GM18511 (cell line): ENCODE measurements at regions not wholly inside any gene's neighbourhood (a gene's known extent, or its start where the extent isn't known, plus 50 kb on each side); places are given as distances from the start of the nearest gene placed in this dataset.

ENCODE experiments used
- ATAC-seq: cut with Tn5 transposase; IDR thresholded peaks from one replicate; pipeline ENCODE4 v1.9.1; 2021; ENCODE audit warnings: mild to moderate bottlenecking, moderate library complexity; ENCODE audit not compliant: unreplicated experiment

DNA sequence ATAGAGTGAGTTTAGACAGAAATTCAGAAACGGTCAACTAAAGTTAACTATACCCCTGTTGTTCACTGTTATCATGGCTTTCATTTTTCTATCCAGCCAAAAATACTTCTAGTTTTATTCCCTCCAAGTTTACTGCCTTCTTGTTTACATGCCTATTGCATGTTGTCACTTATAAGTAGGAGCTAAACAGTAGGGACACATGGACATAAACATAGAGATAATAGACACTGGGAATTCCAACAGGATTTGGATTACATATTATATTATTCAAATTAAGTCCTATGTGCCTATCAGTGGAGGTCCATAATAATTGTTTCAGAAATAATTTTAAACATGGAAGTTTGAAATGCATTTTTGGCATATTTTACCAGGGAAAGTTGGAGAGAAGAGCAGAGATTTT lies 269.1 kb upstream of the ZNF717 start:
- no peak for ATAC-seq

DNA sequence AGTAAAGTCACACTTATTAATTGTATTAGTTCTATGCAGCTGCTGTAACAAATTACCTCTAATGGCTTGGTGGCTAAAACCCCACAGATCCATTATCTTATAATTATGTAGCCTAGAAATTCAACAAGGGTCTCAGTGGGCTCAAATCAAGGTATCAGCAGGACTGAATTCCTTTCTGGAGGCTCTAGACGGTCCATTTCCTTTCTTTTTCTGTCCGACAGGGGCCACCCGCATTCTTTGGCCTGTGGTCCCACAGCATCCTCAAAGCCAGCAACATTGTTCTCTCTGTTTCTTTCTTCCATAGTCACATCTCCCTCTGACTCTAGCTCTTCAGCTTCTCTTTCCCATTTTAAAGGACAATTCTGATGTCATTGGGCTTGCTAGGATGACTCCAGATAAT lies 276.3 kb upstream of the ZNF717 start:
- no peak for ATAC-seq

DNA sequence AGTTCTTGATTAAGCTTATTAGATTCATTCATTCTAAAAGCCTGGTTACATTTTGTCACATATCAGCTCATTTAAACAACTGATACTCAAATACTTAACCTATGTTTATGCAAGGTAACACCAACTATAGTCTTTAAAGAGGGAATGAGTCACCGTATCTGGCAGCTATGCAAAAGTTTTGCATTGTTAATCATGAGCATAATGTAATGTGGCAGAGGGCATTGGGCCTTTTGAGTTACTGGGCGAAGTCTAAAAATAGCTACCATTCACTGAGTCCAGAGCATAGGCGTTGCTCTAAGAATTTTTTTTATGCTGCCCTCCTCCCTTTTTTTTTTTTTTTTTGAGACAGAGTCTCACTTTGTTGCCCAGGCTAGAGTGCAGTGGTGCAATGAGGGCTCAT lies 277.7 kb upstream of the ZNF717 start:
- ATAC-seq = no peak

DNA sequence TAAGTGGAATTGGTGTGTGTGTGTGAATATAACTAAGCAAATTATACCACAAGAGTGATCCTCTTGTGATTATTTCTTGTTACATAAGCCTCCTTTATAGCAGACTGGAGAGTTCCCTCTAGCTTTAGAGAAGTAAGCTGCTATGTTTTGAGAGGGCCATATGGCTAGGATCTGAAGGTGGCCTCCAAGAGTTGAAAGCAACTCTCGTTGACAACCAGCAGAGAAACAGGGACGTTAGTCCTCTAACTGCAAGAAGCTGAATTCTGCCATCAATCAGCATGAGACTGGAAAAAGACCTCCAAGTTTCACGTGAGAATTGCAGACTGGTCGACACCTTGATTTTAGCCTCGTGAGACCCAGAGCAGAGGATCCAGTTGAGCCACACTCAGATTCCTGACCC lies 278.5 kb upstream of the ZNF717 start:
- ATAC-seq = no peak

DNA sequence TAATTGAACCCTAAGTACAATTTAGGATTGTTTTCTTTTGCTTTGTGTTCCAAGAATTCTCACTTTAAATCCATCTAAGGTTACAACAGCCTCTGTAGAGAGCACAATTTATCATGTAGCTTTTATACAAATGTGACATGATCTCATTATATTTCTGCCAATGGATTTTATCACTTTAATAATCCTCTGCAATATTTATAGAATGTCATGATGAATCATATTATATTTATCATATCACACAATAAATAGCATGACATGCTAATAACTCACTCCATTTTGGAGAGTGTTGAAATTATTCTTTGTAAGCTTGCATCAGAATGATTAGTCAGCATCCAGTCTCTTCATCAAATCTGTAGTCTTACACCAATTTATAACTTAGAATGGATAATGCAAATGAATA lies 280.6 kb upstream of the ZNF717 start:
- ATAC-seq = no peak

DNA sequence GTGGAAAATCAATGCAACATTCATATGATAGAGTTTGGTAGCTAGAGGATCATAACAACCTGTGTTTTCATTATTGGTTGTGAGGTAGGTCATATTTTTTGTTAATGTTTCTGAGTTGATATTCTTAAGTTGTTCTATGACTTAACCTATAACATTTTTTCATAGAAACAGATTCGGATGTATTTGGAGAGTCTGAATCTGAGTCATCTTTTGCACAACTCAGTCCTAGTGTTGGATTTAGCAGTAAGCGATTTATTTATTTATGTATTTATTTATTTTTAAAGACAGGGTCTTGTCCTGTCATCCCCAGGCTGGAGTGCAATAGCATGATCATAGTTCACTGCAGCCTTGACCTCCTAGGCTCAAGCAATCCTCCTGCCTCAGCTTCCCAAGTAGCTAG lies 292.8 kb upstream of the ZNF717 start:
- ATAC-seq = no peak

DNA sequence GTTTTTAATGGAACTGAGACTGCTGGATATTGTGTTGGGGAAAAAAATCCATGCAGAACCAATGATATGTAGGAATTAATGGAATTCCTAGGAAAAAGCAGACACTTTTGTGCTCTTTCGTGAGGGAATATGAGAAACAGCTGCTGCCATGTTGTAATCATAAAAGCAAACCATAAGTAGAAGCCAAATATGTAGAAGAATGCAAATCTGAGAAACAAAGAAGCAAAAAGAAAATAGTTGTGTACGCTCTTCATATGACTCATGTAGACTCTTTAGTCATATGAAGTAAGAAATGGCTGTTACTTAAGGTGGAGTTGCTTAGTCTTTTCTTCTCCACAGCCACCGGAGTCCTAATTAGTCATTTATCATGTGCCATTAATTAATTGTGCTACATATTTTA lies 298.6 kb upstream of the ZNF717 start:
- no peak for ATAC-seq

DNA sequence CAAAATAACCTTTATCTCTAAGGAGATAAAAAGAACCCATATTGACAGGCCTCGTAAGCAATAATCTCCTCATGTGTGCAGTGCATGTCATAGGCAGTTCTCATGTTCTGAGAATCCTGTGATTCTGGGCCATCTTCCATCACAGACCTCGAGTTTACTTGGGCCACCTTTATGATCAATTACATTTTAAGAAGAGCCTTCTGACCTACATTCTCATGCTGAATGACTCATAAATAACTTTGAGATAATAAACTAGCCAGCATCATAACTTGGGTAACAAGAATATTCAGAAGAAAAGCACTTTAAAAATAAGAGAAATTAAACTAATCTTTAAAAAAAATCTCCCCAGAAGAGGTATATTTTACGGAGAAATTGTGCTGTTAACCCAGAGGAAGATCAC lies 310.7 kb upstream of the ZNF717 start:
- no peak for ATAC-seq

DNA sequence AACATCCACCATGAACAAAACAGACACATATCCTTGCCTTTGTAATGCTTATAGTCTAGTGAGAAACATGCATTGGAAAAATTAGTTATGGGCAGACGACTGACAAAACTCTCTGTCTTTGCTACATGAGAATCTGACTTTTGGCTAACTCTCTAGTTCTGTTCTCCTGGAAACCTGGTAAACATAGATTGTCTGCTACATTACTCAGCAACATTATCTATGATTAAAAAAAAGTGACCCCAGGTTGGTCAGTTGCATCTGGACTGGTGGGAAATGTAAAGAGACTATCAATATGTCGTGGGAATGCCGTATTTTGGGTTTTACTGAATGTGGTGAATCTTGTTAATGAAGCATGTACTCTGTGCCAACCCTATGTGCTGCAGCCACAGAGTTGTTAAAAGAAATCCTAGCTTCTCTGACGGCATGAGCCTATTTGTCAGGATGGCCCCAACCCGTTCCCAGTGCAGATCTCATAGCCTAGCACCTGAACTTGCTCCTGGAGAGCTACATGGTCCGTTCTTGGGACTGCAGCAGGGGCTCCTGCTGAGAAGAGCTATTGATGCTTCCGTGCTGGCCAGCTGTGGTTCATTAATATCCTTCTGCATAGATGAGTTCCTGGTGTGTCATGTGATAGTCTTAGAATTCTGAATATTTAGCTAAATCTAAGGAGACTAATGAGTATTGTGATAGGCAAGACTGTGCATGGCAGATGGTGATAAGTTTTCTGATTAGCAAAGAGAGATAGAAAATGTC lies 311.7 kb upstream of the ZNF717 start:
- no peak for ATAC-seq

DNA sequence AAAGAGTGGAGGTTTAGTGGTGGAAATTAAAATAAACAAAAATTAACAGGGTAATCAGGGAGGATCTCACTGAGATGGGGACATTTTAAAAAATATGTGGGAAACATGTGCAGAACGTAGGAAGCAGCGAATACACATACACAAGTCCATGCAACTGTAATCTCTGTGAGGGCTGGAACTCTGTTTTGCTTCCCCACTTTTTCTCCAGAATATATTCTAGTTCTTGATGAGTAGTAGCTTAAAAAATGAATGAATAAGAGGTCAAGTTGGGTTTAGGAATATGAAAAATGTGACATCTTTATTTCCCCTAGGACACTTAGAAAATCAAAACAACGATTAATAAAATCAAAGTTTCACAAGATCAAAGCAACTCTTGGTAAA lies 312.2 kb upstream of the ZNF717 start:
- no peak for ATAC-seq

DNA sequence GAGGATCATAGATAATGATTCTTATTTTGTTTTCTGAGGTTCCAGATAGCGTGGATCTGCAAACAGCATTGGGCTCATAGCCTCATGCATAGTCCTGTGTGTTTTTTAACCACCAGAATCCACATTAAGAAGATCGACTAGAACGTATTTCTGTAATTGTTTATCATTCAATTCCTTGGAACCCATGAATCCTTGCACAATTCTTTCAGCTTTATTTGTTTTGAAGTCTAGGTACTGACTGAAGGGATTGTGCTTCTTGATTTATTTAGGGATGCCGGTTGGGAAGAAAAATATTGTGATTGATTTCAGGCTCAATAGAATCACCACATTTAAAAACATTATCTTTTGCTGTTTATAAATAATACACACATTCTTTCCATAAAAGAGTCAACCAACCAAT lies 314.6 kb upstream of the ZNF717 start:
- no peak for ATAC-seq

DNA sequence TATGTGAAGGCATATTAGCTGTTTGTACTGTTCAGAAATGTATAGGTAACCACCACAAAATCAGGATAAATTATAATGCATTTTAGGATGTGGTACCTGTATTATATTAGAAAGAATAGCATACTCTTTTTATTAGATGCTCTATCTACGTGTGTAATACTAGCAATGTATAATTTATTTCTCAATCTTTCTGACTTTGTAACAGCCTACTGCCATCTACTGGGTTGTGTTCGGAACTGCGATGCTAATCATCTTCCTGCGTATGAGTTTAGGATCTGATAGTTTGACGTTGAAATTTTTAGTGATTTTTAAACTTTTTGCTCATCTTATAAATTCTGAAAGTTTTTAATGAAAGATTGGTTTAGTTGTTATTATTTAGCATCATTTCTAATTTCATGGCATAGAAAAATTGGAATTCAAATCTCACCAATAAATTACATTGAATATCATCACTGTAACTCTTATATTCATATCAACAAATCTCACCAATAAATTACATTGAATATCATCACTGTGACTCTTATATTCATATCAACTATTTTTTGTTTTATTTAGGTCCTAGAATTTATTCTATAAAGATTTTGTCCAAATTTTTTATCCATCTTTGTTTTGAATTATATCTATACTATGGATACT lies 322.7 kb upstream of the ZNF717 start:
- ATAC-seq = peak; percentile 52

DNA sequence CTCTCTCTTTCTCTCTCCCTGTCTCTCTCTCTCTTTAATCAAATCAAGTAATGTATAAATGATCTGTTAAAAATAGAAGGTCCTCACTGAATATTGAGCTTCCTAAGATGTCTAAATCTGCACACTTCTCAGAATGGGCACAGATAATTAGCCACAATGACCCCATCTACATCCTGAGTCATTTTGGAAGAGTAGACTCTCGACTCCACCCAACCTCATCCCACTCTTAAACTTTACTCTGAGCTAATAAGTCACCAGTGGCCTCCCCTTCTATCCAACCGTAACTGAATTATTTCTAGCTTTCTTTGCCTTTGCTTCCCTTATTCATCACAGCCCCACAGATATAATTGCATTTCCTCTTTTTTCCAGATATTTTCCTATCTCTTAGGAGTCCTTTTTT lies 326.5 kb upstream of the ZNF717 start:
- no peak for ATAC-seq

DNA sequence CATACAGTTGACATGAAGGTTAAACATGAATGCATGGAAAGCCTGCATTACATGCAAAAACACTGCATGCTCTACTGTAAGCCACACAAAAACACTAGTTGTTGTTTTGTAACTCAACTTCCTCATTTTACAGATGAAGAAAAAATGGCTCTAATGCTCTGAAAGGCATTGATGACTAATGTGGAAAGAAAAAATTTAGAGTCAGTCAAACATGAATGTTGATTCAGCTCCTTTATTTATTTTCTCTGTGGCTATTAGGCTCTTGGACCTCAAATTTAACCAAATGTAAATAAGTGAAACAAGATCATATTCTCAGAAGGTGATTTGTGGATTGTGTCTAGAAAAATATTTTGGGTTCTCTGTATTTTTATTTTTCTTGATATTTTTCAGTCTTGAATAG lies 336.7 kb upstream of the ZNF717 start:
- no peak for ATAC-seq

DNA sequence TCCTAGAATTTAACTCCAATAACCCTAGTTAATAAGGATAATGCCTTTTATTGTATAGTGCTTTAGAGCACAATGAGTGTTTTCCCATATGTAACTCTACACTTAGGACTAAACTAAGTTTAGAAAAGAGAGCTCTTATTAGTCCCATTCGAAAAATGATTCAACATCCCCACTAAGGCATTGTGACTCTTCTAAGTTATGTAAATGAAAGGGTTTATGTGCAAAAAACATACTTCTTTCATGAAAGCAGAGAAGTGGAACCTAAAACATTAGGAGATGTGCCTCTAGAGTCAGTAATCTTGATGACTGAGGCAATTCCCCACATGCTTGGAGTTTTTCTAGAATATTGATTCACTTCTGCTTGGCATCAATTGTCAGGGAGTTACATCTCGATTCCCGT lies 344.1 kb upstream of the ZNF717 start:
- ATAC-seq = no peak

DNA sequence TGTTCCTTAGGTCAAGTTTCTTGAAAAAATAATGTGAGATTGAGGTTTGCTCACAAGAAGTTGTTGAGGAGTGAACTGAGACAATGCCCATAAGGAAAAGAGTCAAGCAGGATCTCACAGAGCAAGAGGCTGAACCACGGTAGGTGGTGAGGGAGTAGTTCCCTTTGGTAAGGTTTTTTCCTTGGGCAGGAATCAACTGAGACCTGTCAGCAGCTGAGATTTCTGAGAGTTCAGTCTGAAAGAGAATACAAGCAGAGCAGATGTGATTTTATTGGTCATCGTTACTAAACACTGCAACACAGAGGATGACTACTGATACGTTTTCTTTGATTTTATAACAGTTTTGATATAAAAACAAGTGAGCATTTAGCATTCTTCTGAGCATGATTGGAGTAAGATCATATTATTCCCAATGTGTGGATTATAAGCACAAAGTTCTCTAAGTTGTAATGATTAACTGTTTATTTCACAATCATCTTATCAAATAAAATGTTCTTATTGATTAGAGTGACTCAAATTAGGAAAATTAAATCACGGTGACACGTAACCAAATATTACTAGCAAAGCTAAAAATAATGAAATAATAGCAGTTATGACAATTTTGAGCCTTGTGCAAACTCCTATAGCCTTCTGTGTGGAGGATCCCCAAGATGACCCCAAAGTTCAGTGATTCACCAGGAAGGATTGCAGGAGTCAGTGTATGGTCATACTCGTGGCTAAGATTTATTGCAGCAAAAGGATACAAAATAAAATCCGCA lies 346.2 kb upstream of the ZNF717 start:
- ATAC-seq = no peak

DNA sequence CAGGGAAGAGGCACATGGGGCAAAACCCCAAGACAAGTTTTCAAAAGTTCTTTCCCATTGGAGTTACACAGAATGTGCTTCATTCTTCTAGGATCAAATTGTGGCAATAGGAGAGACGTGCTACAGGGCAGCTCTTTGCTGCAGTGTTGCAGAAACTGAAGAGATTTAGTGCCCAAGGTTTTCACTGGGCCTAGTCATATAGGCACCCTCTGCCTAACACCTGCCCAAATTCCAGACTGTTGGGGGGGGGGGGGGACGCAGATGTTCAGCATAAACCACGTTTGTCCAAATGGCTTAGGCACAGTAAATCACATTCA lies 346.8 kb upstream of the ZNF717 start:
- no peak for ATAC-seq

DNA sequence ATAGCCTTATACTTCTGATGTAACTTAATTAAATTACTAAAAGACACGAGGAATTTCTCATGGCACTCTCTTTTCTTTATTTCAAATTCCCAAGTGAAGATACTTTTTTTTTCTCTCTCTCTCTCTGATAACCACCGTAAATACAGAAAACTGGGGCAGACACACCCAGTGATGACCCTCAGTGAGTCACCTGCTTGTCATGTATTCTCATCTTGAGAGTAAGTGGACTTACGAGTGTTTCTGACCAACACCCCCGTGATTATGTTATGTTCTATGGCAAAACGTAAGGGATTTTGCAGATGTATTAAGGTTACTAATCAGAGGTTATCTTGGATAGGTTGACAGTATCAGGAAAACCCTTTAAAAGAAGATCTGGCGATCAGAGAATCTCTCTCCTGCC lies 348.8 kb upstream of the ZNF717 start:
- ATAC-seq = no peak

DNA sequence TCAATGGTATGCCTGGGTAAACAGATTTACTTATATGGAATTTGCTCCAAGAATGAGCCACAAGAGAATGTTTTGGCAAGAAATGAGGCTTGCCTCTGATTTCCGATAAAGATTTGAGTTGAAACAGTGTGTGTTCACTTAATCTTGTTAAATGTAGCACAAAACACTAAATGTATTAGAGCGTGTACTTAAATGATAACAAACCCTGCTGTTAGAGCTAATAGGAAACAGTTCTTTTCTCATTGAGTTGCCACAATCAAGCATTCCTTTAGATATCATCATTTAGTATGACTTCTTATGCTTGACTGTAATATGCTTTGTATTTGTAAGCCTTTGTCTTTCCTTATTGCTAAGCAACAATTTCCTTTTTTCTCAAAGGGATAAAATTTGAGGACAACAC lies 353.6 kb upstream of the ZNF717 start:
- no peak for ATAC-seq

DNA sequence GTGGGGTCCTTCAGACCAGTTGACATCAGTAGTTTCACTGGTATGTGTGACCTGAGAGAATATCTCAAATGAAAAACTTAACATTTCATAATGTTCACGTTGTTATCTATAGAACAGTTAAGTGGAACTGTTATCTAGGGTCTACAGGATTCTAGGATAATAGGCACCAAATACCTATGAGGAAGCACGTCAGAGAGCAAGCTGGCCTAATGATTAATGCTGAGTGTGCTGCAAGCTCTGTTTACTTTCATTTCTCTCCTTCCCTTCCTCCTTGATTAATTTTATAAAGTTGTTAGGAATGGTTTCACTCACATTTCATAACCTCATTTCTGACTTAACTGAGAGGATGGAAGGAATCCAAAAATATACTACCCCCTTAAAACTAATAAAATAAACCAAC lies 362.5 kb upstream of the ZNF717 start:
- ATAC-seq = no peak

DNA sequence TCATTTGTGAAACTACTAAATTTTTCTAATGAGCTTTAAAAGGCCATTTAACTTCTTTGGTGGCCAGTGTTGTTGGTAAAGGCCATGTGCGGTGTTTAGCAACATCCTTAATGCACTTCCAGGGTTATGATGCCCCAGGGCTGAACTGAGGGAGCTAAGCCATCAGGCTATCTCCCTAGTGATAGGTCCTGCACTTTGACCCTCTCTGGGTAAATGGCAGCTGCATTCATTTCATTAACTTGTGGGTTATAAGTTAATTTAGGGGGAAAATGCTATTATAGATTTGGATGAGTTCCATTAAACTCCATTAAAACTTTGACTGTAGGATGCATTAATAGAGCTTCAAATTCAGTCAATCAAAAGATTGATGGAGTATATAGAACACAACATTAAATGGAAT lies 366.7 kb upstream of the ZNF717 start:
- no peak for ATAC-seq

DNA sequence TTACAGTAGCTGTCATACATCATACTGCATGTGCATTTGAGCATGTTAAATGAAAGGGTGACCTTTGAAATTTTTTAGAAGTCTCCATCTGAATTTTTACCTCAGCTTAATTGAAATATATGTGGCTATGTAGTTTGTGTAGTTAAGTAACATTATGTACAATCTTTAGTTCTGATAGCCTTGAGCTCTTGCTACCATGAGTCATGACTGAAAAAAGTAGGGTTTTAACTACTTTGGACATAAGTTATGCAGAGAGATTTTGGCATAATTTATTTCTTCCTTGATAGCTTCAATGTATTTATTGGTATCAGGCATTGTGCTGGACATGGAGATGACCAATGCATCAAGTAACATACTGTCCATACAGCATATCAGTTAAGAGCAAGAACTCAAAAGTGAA lies 376.5 kb upstream of the ZNF717 start:
- no peak for ATAC-seq
